ENCODE measurements at regions not wholly inside any gene's neighbourhood (a gene's known extent, or its start where the extent isn't known, plus 50 kb on each side); places are given as distances from the start of the nearest gene placed in this dataset.

DNA sequence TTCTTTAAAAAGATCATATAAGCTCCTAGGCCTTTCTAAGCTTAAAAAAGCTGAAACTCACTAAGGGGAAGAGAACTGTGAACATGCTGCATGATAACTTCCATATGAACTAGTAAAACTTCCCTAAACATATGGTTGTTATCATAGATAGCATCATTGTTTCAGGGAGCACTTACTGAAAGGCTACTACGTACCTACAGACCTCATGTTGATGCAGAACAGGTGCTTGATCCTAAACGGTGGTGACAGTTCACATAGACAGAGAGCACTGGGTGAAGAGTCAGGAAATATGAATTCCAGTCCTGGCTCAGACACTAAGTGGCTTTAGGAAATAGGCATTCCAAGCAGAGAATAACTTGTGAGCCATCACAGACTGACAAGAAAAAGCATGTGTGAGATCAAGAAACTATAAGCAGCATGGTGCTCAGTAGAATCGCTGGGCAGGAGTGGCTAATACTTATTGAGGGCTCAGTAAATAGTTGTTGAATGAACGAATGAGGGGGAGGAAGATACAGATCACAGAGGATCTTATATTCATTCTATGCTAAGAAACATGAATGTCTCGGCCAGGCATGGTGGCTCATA lies 78.4 kb upstream of the NUDT4 start:
- DNase-seq (ENCODE audit: low spot score) = no peak

DNA sequence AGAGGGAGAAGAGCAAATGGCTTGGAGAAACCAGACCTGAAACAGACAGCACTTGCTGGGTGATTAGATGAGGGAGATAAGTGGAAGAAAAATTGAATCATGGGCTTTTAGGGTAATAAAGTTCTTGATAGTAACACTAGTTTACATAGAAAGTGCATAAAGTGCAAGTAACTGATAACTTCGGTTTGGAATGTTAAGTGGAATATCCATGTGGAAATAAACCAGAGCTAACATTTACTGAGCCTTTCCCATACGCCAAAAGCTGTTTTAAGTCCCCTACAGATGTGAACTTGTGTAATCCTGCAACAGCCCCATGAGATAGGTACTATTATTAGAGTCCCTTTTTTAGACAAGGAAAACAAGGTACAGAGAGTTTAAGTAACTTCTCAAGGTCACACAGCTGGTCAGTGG lies 77.1 kb upstream of the NUDT4 start:
- no peak for DNase-seq (ENCODE audit: low spot score)

DNA sequence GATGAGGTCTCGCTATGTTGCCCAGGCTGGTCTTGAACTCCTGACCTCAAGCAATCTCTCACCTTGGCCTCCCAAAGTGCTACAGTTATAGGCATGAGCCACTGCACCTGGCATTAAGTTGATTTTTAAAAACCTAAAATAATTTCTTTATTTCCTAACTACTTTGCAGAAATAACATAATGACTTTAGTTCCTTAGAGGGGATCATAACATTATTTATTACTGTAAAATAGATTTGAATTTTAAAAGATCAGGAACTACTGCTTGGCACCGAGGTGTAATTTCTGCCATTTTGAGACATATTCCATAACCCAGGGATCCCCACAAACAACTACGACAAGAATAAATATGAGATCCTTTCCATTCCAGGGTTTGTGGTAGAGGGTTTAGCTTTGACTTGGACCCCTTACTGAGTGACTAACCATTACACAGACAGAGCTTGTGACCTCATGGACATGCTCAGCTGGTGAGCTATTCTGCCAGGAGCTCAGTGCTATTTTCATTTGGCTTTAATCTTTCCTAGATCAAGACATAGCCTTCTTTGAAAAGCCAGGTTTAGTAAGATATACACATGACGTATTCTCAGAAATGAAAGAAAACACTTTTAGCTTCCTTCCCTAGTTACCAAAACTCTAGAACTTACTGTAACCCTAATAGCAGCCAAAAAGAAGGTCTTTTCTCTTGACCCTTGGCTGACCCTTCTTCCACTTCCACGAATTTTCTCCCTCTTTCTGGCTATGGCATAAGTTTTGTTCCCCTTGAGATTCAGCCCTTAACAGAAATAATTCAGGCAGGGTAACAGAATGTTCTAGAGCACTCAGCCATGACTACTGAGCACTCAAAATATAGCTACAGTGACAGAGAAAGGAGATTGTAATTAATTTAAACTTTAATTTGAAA lies 75.1 kb upstream of the NUDT4 start:
- no peak for DNase-seq (ENCODE audit: low spot score)

DNA sequence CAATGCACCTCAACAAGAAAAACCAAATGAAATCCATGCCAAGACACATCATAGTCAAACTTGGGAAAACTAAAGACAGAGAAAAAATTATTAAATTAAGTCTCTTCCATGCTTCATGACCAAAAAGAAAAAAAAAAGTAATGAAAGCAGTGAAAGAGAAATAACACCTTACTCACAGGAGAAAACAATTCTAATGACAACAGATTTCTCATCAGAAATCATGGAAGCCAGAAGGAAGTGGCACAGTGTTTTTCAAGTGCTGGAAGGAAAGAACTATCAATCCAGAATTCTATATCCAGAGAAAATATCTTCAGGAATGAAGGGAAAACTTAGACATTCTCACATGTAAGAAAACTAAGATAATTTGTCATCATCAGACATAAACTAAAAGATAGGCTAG lies 71.1 kb upstream of the NUDT4 start:
- no peak for DNase-seq (ENCODE audit: low spot score)

DNA sequence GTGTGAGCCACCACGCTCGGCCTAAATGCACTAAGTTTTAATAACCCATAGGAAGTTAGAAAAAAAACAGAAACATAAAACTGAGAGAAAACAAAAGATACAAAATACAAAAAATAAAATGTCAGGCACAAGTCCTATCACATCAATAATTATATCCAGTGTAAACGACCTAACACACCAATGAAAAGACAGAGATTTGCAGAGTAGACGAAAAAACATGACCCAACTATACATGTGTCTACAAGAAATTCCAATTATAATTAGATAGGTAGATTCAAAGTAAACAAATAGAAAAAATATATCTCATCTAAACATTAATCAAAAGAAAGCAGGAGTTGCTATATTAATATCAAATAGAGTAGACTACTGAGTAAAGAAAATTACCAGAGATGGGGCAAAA lies 69.4 kb upstream of the NUDT4 start:
- DNase-seq (ENCODE audit: low spot score) = no peak

DNA sequence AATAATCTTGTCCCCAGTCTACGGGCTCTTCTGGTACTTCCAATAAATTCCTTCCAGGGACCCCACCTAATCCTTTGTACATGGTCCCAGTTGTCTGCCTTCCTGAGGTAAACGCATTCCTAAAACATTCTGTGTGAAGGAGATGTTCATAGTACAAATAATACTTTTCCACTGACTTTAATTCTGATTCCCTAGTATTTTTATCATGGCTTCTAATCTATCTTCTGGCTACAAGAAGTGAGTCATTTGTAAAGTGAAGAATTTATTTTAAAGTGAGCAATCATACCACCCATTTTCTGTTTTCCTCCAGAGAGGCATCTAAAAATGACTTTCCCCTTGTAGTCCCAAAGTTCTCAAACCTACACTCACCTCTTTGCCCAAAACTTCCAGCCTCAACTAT lies 65.9 kb upstream of the NUDT4 start:
- no peak for DNase-seq (ENCODE audit: low spot score)

DNA sequence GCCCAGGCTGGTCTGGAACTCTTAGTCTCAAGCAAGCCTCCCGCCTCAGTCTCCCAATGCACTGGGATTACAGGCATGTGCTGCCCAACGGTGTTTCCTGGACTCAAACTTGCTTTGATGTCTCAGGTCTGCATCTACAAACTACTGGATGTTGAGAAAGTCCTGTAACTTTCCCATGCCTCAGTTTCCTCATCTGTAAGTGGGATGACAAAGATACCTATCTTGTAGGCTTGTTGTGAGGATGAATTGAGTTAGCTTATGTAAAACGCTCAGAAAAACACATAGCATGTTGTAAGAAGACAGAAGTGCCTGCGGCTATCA lies 63.6 kb upstream of the NUDT4 start:
- DNase-seq (ENCODE audit: low spot score) = no peak

DNA sequence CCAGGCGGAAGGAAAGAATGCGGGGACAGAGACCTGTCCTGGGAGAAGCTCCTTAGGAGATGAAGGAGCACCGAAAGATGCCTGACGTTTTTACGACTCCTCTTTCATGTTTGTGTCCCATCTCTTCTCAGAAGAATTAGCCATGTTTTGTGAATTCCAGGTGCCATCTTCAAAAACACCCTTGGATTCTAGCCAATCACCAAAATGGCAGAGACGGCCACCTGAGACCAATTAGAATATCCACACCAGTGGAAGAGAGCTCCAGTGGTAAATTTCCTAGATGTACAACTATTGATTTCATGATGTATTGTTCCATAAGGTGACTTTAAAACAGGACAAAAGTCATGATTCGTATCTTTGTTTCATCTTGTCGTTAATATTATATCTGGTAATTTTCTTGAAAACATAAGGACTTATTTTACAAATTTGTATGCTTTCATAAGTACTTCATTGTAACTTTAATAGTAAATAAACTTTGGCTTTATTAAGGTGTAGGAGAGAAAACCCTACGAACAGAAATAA lies 62.3 kb upstream of the NUDT4 start:
- no peak for DNase-seq (ENCODE audit: low spot score)

DNA sequence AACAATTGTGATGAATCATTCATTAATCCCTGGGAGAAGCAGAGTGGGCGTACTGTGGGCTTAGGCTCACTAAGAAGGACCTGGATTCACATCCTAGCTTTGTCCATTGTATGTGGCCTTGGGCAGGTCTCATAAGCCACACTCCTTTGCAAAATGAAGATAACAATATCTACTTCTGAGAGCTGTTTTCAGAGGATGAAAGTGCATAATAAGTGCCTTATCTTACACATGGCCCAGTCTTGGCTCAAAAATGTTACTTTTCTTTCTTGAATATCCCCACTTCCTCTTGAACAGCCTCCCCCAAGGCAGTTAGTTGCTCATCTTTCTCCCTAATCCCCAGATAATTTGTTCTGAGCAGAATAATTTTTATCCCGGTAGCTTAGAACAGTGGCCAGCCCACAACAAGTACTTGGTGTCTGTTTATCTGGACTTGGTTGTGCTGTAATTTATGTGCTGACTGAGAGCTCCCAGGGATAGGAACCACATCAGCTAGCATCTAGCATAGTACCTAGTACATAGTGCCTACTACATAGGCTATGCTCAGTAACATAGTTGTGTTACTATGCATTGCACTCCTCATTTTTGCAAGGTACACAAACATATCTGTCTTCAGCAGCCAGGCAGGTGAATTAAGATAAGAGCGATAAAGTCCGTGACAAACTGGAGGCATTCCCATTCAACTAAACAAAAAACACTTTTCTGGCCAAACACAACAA lies 61.7 kb upstream of the NUDT4 start:
- DNase-seq (ENCODE audit: low spot score) = no peak

DNA sequence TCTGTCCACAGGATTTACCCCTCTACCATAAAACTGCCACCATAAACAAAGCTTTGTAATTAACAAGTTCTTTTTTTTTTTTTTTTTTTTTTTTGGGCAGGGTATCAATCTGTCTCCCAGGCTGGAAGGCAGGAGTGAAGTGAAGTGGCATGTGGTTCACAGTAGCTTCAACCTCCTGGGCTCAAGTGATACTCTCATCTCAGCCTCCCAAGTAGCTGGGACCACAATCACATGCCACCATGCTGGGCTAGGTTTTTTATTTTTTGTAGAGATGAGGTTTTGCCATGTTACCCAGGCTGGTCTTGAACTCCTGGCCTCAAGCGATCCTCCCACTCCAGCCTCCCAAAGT lies 61.1 kb upstream of the NUDT4 start:
- DNase-seq (ENCODE audit: low spot score) = no peak

DNA sequence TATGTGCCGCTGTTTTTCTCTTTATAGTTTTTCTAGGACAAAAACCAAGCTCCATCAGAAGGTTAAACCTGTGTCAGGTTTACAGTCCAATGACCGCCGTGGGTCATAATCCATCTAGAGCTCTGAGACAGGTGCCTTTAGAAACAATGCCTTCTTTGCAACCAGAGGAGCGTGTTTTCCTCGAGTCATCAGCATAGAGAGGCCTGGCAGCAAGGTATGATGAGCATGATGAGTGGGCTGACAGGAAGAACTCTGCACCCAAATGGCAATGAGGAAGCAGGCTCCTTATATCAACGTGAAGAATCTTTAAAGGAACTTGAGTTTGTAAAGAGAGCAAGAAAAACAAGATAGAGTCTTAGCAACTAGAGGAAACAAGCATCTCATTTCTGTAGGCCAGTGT lies 60.5 kb upstream of the NUDT4 start:
- no peak for DNase-seq (ENCODE audit: low spot score)

DNA sequence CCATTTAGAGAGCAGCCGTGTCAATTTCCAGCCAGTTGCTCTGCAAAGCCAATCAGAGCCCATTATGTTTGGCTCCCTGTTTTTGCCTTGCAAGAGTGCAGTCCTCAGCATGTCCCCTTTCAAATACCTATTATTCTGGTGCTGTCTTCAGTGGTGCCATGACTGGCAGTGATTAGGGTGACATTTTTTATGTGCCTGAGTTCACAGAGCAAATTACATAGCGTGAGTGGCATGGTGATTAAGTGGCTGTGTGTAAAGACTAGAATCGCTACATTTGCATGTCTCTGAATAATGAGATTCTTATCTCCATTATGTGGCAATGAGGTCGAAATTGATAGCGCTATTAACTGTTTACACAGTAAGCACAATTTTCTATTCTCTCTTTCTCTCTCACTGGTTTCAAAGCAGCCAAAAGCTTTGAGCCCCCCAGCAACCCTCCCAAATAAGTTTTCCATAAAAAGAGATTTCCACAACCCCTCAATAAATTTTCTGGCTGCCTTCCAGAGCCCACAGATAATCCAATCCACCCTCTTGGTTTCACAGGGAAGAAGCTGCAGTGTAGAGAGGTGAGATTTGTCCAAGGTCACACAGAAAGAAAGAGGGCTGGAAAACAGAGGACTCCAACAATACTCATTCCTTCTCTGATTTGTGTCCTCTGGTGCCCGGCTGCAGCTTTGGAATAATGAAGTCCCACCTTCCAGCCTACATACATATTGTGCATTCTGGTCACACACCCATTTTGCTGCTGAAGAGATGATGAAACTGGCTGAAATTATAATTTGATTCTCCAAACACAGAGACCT lies 58.8 kb upstream of the NUDT4 start:
- no peak for DNase-seq (ENCODE audit: low spot score)

DNA sequence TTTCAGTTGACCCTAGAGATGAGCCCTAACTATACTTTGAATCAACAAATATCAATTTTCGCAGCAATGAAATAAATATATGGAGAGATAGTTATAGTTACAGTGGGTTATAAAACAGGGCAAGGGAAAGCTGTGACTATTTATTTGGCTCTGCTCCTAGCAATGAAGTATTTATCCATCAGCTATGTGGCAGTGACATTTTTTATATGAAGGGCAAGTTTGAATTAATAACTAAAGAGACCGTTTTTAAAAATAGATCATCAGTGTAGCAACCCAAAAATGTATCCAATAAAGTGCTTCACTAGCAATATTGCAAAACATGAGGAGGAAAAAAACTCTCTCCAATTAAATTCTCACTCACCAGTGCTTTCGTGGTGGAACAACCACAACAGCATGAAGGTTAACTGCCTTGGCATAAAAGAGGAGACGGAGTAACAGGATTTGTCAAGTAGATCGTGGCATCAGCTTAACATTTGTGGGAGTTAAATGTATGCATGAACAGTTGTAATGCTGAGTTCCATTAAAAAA lies 58.1 kb upstream of the NUDT4 start:
- DNase-seq (ENCODE audit: low spot score) = no peak

DNA sequence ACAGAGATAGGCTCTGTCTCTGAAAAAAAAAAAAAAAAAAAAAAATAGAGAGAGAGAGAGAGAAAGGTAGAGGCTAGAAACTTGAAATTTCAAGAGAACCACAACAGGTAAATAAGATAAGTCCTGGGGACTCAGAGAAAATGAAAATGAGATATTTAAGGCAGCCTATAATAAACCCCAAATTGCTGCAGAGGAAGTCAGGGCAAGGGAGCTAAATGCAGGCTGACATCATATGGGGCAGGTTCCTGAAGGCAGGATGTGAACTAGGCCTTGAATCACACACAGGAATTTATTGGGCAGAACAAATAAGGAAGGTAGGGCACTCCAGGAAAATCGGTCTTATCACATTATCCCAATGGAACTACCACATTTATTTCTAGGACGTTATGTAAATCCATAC lies 54.9 kb upstream of the NUDT4 start:
- DNase-seq (ENCODE audit: low spot score) = no peak

DNA sequence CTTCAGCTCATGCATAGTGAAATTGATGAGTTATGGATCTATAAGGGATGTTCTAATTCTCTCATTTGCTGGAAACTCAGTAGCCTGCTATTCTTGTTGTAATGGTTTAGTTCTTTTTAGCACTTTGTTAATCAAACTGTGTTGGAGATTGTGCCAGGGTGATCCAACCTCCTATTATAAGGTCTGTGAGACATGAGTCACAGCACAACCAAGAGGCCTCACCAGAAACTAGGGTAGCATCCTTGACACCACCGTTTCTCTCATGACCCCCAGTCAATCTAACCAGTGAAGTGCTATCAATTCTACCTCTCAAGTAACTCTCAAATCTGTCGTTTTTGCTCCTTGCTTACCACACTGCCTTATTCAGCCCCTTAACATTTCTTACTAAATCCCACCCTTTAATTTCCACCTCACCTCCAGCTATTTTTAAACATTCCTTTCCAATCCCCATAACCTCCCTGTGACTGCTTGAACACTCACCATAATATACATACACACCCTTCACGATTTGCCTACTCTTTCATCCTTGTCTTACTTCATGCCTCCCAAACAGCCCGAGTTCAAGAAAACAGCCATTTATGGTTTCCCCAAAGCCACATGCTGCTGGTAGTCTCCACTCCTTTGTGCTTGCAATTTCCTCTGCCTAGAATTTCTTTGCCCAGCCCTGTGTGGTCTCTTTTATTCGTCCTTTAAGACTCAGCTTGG lies 53.9 kb upstream of the NUDT4 start:
- DNase-seq (ENCODE audit: low spot score) = no peak

DNA sequence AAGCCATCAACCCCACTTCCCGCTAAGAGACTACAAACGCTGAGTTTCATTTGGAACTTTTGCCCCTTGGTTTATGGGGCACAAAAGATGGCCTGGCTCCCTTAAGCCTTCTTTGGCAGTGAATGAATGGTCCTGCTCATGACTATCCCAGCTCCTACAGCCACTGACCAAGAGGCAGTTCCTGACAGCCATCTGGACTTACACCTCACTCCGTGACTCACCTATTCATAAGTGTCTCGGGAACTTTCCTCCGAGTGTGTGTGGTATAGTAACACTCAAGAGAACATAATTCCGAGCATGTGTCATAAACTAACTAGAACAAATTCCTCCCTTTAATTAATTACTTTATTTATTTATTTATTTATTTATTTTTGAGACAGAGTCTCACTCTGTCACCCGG lies 51.9 kb upstream of the NUDT4 start:
- DNase-seq (ENCODE audit: low spot score) = no peak
